Mesendoderm (in vitro differentiated cells): ENCODE measurements at regions not wholly inside any gene's neighbourhood (a gene's known extent, or its start where the extent isn't known, plus 50 kb on each side); places are given as distances from the start of the nearest gene placed in this dataset.

ENCODE experiments used
- DNase-seq: peaks from one replicate; pipeline ENCODE4 v3.0.0; 2013
- H2AK5ac ChIP-seq: 2 replicates; pipeline ENCODE4 v1.6.1; 2013; ENCODE audit warnings: low read length, inconsistent platforms
- H2BK120ac ChIP-seq: 2 replicates; pipeline ENCODE4 v1.6.1; 2013; ENCODE audit warnings: low read depth, mild to moderate bottlenecking, low read length, moderate library complexity, mixed read lengths
- H2BK15ac ChIP-seq: replicated peaks from 2 replicates; pipeline ENCODE4 v1.6.1; 2013; ENCODE audit warnings: low read depth, mild to moderate bottlenecking, moderate library complexity
- H2BK5ac ChIP-seq: 2 replicates; pipeline ENCODE4 v1.6.1; 2013; ENCODE audit warnings: low read length, inconsistent platforms
- H3K18ac ChIP-seq: 2 replicates; pipeline ENCODE4 v1.6.1; 2013; ENCODE audit warnings: mild to moderate bottlenecking, low read length, mixed read lengths
- H3K23ac ChIP-seq: one replicate; pipeline ENCODE4 v1.6.1; 2013; ENCODE audit warnings: low read length
- H3K27ac ChIP-seq: 2 replicates; pipeline ENCODE4 v1.5.1; 2013; ENCODE audit warnings: low read depth, mild to moderate bottlenecking, inconsistent platforms, low read length, moderate library complexity
- H3K27me3 ChIP-seq: 2 replicates; pipeline ENCODE4 v1.6.1; 2013; ENCODE audit warnings: low read length, control low read depth, mild to moderate bottlenecking, inconsistent platforms; ENCODE audit not compliant: insufficient read depth, poor library complexity
- H3K36me3 ChIP-seq: 2 replicates; pipeline ENCODE4 v1.6.1; 2013; ENCODE audit warnings: low read length, inconsistent platforms; ENCODE audit not compliant: control insufficient read depth, insufficient read depth
- H3K4ac ChIP-seq: one replicate; pipeline ENCODE4 v1.6.1; 2013; ENCODE audit warnings: low read depth, mild to moderate bottlenecking, low read length, moderate library complexity
- H3K4me1 ChIP-seq: 2 replicates; pipeline ENCODE4 v1.6.1; 2013; ENCODE audit warnings: low read depth, low read length, inconsistent platforms; ENCODE audit not compliant: control insufficient read depth
- H3K4me2 ChIP-seq: 2 replicates; pipeline ENCODE4 v1.6.1; 2013; ENCODE audit warnings: low read length
- H3K4me3 ChIP-seq: 2 replicates; pipeline ENCODE4 v1.5.1; 2013; ENCODE audit warnings: mild to moderate bottlenecking, low read length
- H3K56ac ChIP-seq: one replicate; pipeline ENCODE4 v1.6.1; 2013; ENCODE audit warnings: low read length
- H3K79me1 ChIP-seq: 2 replicates; pipeline ENCODE4 v1.6.1; 2013; ENCODE audit warnings: low read length, inconsistent platforms
- H3K79me2 ChIP-seq: 2 replicates; pipeline ENCODE4 v1.6.1; 2013; ENCODE audit warnings: mild to moderate bottlenecking, low read length; ENCODE audit not compliant: control insufficient read depth, insufficient read depth
- H3K9ac ChIP-seq: 2 replicates; pipeline ENCODE4 v1.6.1; 2013; ENCODE audit warnings: low read length, inconsistent platforms
- H4K5ac ChIP-seq: one replicate; pipeline ENCODE4 v1.6.1; 2013; ENCODE audit warnings: low read length
- H4K8ac ChIP-seq: one replicate; pipeline ENCODE4 v1.6.1; 2013; ENCODE audit warnings: low read depth, mild to moderate bottlenecking, control low read depth, low read length, moderate library complexity
- WGBS: extraction: QIAGEN DNeasy Blood & Tissue Kit; methylation state at CpG from one replicate; pipeline ENCODE4 v1.1.7; 2013; ENCODE audit warnings: low lambda C conversion rate, missing lambda C conversion rate; ENCODE audit not compliant: insufficient coverage; ENCODE audit errors: extremely low coverage; 5-methylcytosine and 5-hydroxymethylcytosine counted together

DNA sequence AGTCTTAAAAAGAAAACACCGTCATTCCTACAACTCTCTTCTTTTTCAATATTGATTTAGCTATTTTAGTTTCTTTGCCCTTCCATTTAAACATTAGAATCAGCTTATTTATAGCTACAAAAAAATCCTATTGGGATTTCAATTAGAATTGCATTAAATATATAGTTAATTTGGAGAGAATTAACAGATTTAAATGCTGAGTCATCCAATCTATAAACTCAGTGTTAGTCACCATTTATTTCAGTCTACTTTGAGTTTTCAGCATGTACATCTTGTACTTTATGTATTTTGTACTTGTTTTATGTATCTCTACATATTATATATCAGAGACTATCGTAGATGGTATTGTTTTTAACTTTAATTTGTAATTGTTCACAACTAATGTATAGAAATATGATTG is 460.0 kb downstream of the KCNH5 start:
- H3K79me1 ChIP-seq = no peaks in the 10 kb centered on the region
- no peak overlapping the region for H3K23ac ChIP-seq
- H3K4me1 ChIP-seq = no peaks in the 10 kb centered on the region
- DNase-seq = no peak
- H3K27me3 ChIP-seq = no peaks in the 10 kb centered on the region
- no peak overlapping the region for H4K8ac ChIP-seq
- no peak overlapping the region for H4K5ac ChIP-seq
- WGBS = no CpG with 5 or more reads among the region's 2 CpGs
- H2BK5ac ChIP-seq = no peak overlapping the region
- no peak overlapping the region for H3K18ac ChIP-seq
- H3K79me2 ChIP-seq = no peaks in the 10 kb centered on the region
- no peak overlapping the region for H3K27ac ChIP-seq
- H3K4ac ChIP-seq = no peak overlapping the region
- H2BK120ac ChIP-seq = no peak overlapping the region
- no peak overlapping the region for H3K4me3 ChIP-seq
- no peak overlapping the region for H3K4me2 ChIP-seq
- H2BK15ac ChIP-seq = no peak overlapping the region
- H3K9ac ChIP-seq = no peak overlapping the region
- H3K36me3 ChIP-seq = no peaks in the 10 kb centered on the region
- no peak overlapping the region for H2AK5ac ChIP-seq
- no peak overlapping the region for H3K56ac ChIP-seq

DNA sequence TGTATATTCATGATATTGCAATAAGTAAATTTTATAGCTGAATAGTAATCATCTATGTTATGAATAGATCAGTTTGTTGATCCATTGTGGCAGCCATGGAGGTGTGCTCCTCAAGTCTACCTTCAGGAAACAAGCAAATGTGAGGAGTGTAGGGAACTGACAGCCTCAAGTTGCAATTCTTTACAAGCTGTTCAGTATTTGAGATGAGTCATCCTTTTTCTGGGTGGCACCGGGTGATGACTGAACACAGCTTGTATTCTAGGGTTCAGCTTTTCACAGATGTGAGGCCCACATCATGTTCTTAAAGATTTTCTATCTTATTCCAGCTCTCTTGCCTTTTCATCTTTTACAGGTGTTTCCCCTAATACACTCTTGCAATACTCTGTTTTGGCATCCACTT is 452.4 kb downstream of the KCNH5 start:
- Histone ChIP-seq H2BK15ac (no peak overlapping the region), H3K23ac (no peak overlapping the region), H3K79me1 (no peaks in the 10 kb centered on the region), H3K56ac (no peak overlapping the region), H4K8ac (no peak overlapping the region), H3K4me2 (no peak overlapping the region), H3K4ac (no peak overlapping the region), H3K4me1 (no peaks in the 10 kb centered on the region), H3K9ac (no peak overlapping the region), H3K27ac (no peak overlapping the region), H3K18ac (no peak overlapping the region), H3K4me3 (no peak overlapping the region), H3K27me3 (no peaks in the 10 kb centered on the region), H4K5ac (no peak overlapping the region), H3K36me3 (no peaks in the 10 kb centered on the region), H2BK120ac (no peak overlapping the region), H2AK5ac (no peak overlapping the region), H2BK5ac (no peak overlapping the region), H3K79me2 (no peaks in the 10 kb centered on the region)
- no peak for DNase-seq
- no CpG with 5 or more reads among the region's 1 CpG for WGBS

GRCh38 chr14:62597143-62597542 is 448.1 kb downstream of the KCNH5 start:
- Histone ChIP-seq H2BK5ac (no peak overlapping the region), H2BK120ac (no peak overlapping the region), H2AK5ac (no peak overlapping the region), H3K79me1 (no peaks in the 10 kb centered on the region), H3K4me1 (no peaks in the 10 kb centered on the region), H3K18ac (no peak overlapping the region), H3K36me3 (no peaks in the 10 kb centered on the region), H3K4ac (no peak overlapping the region), H2BK15ac (no peak overlapping the region), H4K8ac (no peak overlapping the region), H3K56ac (no peak overlapping the region), H4K5ac (no peak overlapping the region), H3K4me2 (no peak overlapping the region), H3K4me3 (no peak overlapping the region), H3K27ac (no peak overlapping the region), H3K79me2 (no peaks in the 10 kb centered on the region), H3K23ac (no peak overlapping the region), H3K9ac (no peak overlapping the region), H3K27me3 (no peaks in the 10 kb centered on the region)
- no peak for DNase-seq
- WGBS = no CpG with 5 or more reads among the region's 1 CpG

DNA sequence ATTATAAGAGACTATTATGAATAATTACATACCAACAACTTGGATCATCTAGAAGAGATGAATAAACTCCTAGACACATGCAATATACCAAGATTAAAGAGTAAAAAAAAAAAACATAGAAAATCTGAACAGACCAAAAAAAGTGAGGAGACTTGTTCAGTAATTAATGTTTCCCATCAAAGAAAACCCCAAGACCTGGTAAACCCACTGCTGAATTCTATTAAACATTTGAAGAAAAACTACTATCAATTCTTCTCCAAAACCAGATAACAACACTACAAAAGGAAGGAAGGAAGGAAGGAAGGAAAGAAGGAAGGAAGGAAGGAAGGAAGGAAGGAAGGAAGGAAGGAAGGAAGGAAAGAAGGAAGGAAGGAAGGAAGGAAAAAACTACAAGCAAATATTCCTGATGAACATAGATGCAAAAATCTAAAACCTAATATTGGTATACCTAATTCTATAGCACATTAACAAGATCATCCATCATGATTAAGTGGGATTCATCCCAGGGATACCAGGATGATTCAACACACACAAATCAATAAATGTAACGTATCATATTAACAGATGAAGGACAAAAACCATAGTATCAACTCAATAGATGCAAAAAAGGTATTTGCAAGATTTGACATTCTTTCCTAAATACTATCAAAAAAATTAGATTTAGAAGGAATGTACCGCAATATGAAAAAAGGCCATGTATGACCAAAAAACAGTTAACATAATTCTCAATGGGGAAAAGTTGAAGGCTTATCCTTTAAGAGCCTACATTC is 445.5 kb downstream of the KCNH5 start:
- H2BK15ac ChIP-seq = no peak overlapping the region
- no peak overlapping the region for H2BK5ac ChIP-seq
- H3K23ac ChIP-seq = no peak overlapping the region
- no peaks in the 10 kb centered on the region for H3K36me3 ChIP-seq
- no peak overlapping the region for H4K5ac ChIP-seq
- no peak overlapping the region for H2BK120ac ChIP-seq
- no CpG with 5 or more reads among the region's 2 CpGs for WGBS
- H3K79me2 ChIP-seq = no peaks in the 10 kb centered on the region
- no peaks in the 10 kb centered on the region for H3K27me3 ChIP-seq
- no peak for DNase-seq
- H3K4ac ChIP-seq = no peak overlapping the region
- no peak overlapping the region for H3K4me2 ChIP-seq
- no peak overlapping the region for H4K8ac ChIP-seq
- no peaks in the 10 kb centered on the region for H3K79me1 ChIP-seq
- no peak overlapping the region for H2AK5ac ChIP-seq
- no peak overlapping the region for H3K9ac ChIP-seq
- H3K27ac ChIP-seq = no peak overlapping the region
- no peaks in the 10 kb centered on the region for H3K4me1 ChIP-seq
- no peak overlapping the region for H3K4me3 ChIP-seq
- no peak overlapping the region for H3K18ac ChIP-seq
- H3K56ac ChIP-seq = no peak overlapping the region

DNA sequence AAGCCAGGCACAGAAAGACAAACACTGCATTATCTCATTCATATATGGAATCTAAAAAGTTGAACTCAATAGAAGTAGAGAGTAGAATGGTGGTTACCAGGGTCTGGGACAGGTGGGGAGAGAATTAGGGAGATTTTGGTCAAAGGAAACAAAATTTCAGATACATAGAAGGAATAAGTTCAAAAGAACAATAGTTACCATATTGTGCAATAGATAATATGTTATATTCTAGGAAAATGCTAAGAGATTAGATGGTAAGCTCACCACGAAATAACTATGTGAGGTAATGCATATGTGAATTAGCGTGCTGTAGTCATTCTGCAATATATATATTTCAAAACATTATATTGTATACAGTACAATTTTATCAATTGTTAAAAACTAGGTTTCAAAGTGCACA is 442.5 kb downstream of the KCNH5 start:
- H3K79me2 ChIP-seq = no peaks in the 10 kb centered on the region
- no peak overlapping the region for H4K5ac ChIP-seq
- H3K18ac ChIP-seq = no peak overlapping the region
- H2BK5ac ChIP-seq = no peak overlapping the region
- H3K23ac ChIP-seq = no peak overlapping the region
- no peaks in the 10 kb centered on the region for H3K27me3 ChIP-seq
- no peaks in the 10 kb centered on the region for H3K4me1 ChIP-seq
- H3K36me3 ChIP-seq = no peaks in the 10 kb centered on the region
- no peak overlapping the region for H3K27ac ChIP-seq
- H4K8ac ChIP-seq = no peak overlapping the region
- WGBS = no CpG with 5 or more reads among the region's 2 CpGs
- no peaks in the 10 kb centered on the region for H3K79me1 ChIP-seq
- H2BK15ac ChIP-seq = no peak overlapping the region
- no peak overlapping the region for H3K9ac ChIP-seq
- no peak overlapping the region for H3K4me2 ChIP-seq
- no peak for DNase-seq
- no peak overlapping the region for H2BK120ac ChIP-seq
- no peak overlapping the region for H2AK5ac ChIP-seq
- no peak overlapping the region for H3K4me3 ChIP-seq
- no peak overlapping the region for H3K4ac ChIP-seq
- H3K56ac ChIP-seq = no peak overlapping the region

DNA sequence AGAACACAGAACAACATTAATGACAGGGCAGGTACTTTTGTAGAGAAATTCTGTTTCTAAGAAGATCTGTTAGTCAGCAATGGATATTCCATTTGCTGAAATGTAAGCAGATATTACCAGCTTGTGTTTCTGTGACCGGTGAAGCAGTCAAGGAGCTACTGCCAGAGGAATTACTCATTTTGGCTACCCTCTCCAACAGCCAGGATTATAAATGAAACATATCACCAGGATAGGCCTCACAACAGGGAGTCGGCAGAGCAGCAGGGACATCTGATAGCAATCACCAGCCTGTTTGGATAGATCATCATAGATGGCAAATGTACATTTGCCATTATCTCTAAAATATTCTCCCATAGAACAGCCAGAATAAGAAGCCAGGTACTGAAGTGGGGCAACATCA is 440.7 kb downstream of the KCNH5 start:
- Histone ChIP-seq H3K27ac (no peak overlapping the region), H3K9ac (no peak overlapping the region), H2BK120ac (no peak overlapping the region), H3K79me2 (no peaks in the 10 kb centered on the region), H3K4me1 (no peaks in the 10 kb centered on the region), H3K4me2 (no peak overlapping the region), H2AK5ac (no peak overlapping the region), H4K8ac (no peak overlapping the region), H3K27me3 (no peaks in the 10 kb centered on the region), H3K23ac (no peak overlapping the region), H2BK5ac (peak overlapping the region; percentile 17), H3K4me3 (no peak overlapping the region), H3K79me1 (no peaks in the 10 kb centered on the region), H3K4ac (no peak overlapping the region), H2BK15ac (peak overlapping the region; percentile 13), H3K18ac (no peak overlapping the region), H3K56ac (no peak overlapping the region), H4K5ac (peak overlapping the region; percentile 40), H3K36me3 (no peaks in the 10 kb centered on the region)
- whole genome bisulfite sequencing = no CpG with 5 or more reads among the region's 2 CpGs
- no peak for DNase-seq
